Bronchial epithelial cell (primary cell): ENCODE measurements at regions not wholly inside any gene's neighbourhood (a gene's known extent, or its start where the extent isn't known, plus 50 kb on each side); places are given as distances from the start of the nearest gene placed in this dataset.
A peak's percentile ranks its signal among the peaks of the same experiment; 100 is the strongest.

Experiments
- DNase-seq: peaks from one replicate; pipeline ENCODE4 v3.0.0-alpha.2; 2010; ENCODE audit warnings: low read depth
- FAIRE-seq: peaks from 2 replicates; lab custom pipeline; 2011; peaks lifted over from hg19 to GRCh38; lab: Jason Lieb, UNC
- H3K27me3 ChIP-seq: 2 replicates; pipeline ENCODE4 v1.5.1; 2011; ENCODE audit warnings: low read length; ENCODE audit not compliant: control insufficient read depth, insufficient read depth
- H3K36me3 ChIP-seq: 2 replicates; pipeline ENCODE4 v1.5.1; 2011; ENCODE audit warnings: low read length; ENCODE audit not compliant: control insufficient read depth, insufficient read depth
- H3K4me3 ChIP-seq: 2 replicates; pipeline ENCODE4 v1.5.1; 2011; ENCODE audit warnings: mild to moderate bottlenecking, low read depth, low read length, control low read depth
- CTCF ChIP-seq: IDR thresholded peaks from 2 replicates; pipeline ENCODE4 v1.5.1; 2011; ENCODE audit warnings: mild to moderate bottlenecking, moderate library complexity, low read length, control low read depth, inconsistent platforms; ENCODE audit not compliant: insufficient read depth, severe bottlenecking

- no peak for TF ChIP-seq CTCF
- Histone ChIP-seq H3K36me3 (no peaks in the 10 kb centered on the region), H3K4me3 (no peak overlapping the region), H3K27me3 (no peaks in the 10 kb centered on the region)
- FAIRE-seq (no peak), DNase-seq (no peak)
Observed at GRCh38 chr7:16135658-16136057, 285.7 kb downstream of the CRPPA start.

- H3K36me3 ChIP-seq, result no peaks in the 10 kb centered on the region
- DNase-seq (peak; percentile 25), FAIRE-seq (no peak)
- TF ChIP-seq CTCF, result no peak
- no peak overlapping the region for H3K4me3 ChIP-seq
- H3K27me3 ChIP-seq, result no peaks in the 10 kb centered on the region
Observed at GRCh38 chr7:16130111-16131110, 290.9 kb downstream of the CRPPA start.

- Histone ChIP-seq H3K4me3 (no peak overlapping the region), H3K27me3 (no peaks in the 10 kb centered on the region), H3K36me3 (no peaks in the 10 kb centered on the region)
- FAIRE-seq, result no peak
- DNase-seq, result peak; percentile 88
- no peak for TF ChIP-seq CTCF
Observed at GRCh38 chr7:16129431-16130110, 291.8 kb downstream of the CRPPA start.

GRCh38 chr7:16123117-16123770, 298.1 kb downstream of the CRPPA start:
- H3K36me3 ChIP-seq, result no peaks in the 10 kb centered on the region
- no peaks in the 10 kb centered on the region for H3K27me3 ChIP-seq
- DNase-seq (no peak), FAIRE-seq (no peak)
- TF ChIP-seq CTCF, result no peak
- no peak overlapping the region for H3K4me3 ChIP-seq

- H3K27me3 ChIP-seq, result no peaks in the 10 kb centered on the region
- no peaks in the 10 kb centered on the region for H3K36me3 ChIP-seq
- no peak for TF ChIP-seq CTCF
- FAIRE-seq, result no peak
- H3K4me3 ChIP-seq, result no peak overlapping the region
- no peak for DNase-seq
Observed at GRCh38 chr7:16121876-16122390, 299.4 kb downstream of the CRPPA start.
